HG03457 (cell line): ENCODE measurements at regions not wholly inside any gene's neighbourhood (a gene's known extent, or its start where the extent isn't known, plus 50 kb on each side); places are given as distances from the start of the nearest gene placed in this dataset.
A peak's percentile ranks its signal among the peaks of the same experiment; 100 is the strongest.
"Not testable (repeated sequence)": the region's sequence is repeated elsewhere in the genome, so short reads cannot be mapped to it uniquely, and the experiment has no call there.

Experiments
- ATAC-seq: cut with Tn5 transposase; IDR thresholded peaks from one replicate; pipeline ENCODE4 v1.9.1; 2021; ENCODE audit warnings: moderate number of reproducible peaks; ENCODE audit not compliant: unreplicated experiment

DNA sequence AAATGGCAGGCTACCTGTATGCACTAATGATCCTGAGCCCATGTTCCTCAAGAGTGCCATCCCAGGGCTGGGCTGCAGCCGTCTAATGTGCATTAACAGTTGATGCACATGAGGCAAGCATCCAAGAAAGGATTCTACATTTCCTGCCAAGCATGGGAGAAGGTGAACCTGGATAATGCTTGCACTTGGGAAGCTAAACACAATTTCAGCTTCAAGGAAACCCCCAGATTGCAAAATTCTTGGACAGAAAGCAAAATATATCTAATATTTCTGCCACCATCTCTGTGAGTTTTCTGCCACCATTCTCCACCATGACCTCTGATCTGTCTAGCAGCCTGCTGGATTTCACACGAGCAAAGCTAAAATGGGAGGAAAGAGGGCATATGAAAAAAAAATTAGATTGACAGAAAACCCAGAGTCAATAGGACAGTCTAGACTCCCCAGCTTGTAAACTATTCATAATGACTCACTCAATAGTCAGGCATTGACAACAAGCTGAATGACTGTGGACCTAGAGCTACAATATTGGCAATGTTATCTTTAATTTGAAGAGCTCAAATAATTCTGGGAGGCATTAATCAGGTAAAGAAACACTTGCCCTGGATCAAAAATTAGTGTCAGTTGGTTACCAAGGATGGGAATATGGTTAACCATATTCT lies 91.9 kb upstream of the BCL2L14 start:
- ATAC-seq, result no peak

DNA sequence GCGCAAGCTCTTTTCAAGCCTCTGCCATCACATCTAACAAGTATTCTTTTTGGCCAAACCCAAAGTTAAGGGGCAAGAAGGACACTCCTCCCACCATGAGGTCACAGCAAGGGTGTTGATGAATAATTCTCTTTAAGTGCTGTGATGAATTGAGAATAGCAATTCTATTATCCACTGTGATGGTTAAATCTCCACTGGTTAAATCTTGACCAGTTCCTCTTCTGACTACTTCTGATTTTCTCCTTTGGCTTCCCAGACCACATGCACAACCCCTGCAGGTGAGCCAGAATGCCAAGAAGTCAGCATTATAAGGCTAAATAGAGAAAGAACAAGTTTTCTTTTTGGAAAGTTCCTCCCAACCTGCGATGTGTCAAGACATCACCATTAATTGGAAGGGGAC lies 90.6 kb upstream of the BCL2L14 start:
- no peak for ATAC-seq

DNA sequence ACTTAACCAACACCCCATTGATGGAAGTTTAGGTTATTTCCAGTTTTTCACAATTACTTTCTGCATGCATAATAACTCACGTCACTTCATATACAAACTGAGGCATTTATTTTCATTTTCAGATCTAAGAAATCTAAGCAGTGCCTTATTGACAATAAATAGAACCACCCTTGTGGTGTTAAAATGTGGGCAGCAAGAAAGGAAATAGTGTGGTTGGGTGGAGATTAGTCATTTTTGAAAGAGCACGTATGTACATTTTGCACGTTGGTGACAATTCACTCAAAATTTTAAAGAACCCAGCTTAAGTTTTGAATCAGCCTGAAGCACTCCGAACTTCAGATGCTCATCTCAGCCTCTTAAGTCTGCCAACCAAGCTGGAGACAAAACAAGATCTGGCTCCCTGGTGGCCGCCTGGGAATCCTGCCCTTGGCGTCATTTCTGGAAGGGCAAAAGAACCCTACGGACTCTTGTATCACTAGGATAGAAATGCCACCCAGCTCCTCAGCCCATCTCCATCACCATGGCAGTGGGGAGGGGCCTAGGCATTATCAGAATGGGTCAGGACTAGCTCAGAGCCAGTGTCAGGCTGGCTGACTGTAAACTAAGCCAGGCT lies 89.5 kb upstream of the BCL2L14 start:
- ATAC-seq, result peak; percentile 81

GRCh38 chr12:11984417-11984816 lies 86.3 kb upstream of the BCL2L14 start:
- no peak for ATAC-seq

- no peak for ATAC-seq
Observed at GRCh38 chr12:11986165-11986564, 84.6 kb upstream of the BCL2L14 start.

- ATAC-seq, result no peak
Observed at GRCh38 chr12:11987901-11988300, 82.8 kb upstream of the BCL2L14 start.

GRCh38 chr12:11991604-11992003 lies 79.1 kb upstream of the BCL2L14 start:
- ATAC-seq, result no peak

- no peak for ATAC-seq
Observed at GRCh38 chr12:11992515-11992914, 78.2 kb upstream of the BCL2L14 start.

GRCh38 chr12:11998307-11998943 lies 72.3 kb upstream of the BCL2L14 start:
- ATAC-seq, result not testable (repeated sequence)

DNA sequence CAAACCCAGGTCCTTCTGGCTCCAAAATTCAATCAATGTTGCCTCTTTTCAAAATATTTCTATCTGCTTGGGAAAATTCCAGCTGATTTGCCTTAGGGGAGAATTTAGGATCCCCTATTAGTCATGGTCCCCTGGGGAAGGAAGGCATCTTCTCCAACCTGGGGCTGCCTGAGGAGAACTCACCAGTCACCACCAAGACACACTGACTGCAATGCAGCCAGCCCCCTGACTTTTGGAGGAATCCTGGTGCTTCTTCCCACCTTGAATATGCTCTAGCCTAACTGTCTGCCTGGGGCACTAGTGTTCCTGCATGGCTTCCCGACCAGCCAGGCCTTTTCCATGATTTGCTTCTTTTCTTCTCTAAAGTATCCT lies 71.8 kb upstream of the BCL2L14 start:
- ATAC-seq, result no peak

DNA sequence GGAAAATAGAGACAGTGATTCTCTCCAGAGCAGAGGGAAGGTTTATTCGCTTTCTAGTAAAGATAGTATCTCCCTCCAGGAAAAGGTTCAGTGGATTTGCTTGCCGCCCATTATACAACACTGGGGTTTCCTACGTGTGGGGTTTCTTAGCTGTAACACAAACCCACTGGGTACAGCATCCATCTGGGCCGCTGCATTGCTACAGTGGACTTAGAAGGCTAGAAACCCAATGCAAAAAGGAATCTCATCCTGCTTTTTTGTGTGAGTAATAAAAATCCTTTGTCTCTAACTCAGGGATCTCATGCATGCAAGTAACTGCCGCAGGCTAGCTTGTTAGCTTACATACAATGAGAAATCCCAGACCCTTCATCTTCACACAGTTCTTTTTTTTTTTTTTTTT lies 67.1 kb upstream of the BCL2L14 start:
- no peak for ATAC-seq

DNA sequence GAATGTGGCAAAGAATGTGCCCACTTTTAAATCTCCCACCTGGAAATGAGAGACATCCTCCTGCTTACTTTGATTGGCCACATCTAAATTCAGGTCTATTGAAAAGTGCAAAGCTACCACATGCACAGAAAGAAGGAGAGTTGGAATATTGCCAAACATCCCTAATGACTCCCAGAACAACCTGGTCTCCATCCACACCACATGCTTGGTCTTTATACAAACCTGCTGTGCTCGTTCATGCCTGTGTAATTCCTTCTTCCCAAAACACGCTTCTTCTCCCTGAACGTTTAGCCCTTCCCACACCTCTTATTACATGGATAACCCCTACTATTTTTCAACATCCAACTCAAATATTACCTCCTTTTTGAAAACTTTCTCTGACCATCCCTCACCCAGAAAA lies 66.2 kb upstream of the BCL2L14 start:
- ATAC-seq, result no peak

DNA sequence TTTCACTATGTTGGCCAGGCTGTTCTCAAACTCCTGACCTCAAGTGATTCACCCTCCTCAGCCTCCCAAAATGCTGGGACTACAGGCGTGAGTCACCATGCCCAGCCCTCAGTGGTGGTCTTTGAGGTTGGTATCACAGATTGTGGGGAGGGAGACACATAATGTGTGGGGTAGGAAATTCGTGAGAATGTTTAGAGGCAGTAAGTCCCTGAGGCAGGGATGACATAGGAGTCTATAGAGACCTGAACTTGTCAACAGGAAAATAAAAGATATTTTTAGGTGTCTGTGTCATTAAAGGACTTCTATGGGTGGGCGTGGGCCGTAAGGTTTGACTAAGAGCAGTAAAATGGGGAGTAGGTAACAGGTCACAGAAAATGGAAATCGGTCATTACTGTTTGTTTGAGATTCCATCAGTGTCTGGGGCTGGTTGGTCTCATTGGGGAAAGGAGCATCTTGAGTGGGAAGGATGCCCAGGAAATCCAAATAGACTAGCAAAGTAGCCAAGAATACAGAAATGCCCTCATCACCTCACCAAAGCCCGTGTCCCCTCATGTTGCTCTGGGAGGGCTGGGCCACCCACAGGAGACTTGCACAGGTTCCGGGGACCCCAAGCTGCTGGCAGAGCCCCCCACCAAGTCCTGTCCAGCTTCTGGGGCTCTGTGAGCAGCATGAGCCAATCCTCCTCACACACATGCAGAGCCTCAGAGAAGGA lies 63.6 kb upstream of the BCL2L14 start:
- no peak for ATAC-seq

GRCh38 chr12:12007713-12008231 lies 63.0 kb upstream of the BCL2L14 start:
- no peak for ATAC-seq

DNA sequence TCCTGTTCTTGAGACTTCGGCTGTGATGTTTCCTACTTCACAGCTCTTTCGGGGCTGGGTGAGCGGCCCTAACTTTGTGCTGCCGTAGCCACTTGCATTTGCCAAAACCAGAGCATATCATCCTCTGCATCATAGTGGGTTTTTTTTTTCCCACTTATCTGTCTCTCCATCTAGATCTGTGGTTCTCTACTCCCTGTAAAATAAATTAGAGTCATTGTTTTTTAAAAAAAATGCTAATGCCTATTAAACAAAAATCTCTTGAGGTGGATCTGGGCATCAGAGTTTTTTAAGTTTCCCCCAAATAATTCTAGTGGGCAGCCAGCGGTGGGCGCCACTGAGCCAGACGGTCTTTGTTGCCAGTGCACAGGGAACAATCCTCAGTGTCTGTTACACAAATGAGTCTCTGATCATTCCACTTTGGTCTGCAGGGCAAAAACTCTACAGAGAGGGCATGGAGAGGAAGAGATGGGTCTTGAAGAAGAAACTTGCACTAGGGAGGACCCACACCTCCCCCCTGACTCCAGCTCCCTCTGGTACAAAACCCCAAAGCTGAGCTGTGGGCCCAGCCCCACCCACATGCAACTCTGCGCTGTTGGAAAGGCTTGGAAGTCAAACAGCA lies 62.4 kb upstream of the BCL2L14 start:
- no peak for ATAC-seq

- ATAC-seq, result peak; percentile 34
Observed at GRCh38 chr12:12008931-12009611, 61.7 kb upstream of the BCL2L14 start.

GRCh38 chr12:12009749-12010276 lies 60.9 kb upstream of the BCL2L14 start:
- ATAC-seq, result not testable (repeated sequence)

GRCh38 chr12:12010277-12011039 lies 60.3 kb upstream of the BCL2L14 start:
- peak; percentile 42 for ATAC-seq

- no peak for ATAC-seq
Observed at GRCh38 chr12:12011880-12012260, 58.9 kb upstream of the BCL2L14 start.
